ENCODE measurements at regions not wholly inside any gene's neighbourhood (a gene's known extent, or its start where the extent isn't known, plus 50 kb on each side); places are given as distances from the start of the nearest gene placed in this dataset.

DNA sequence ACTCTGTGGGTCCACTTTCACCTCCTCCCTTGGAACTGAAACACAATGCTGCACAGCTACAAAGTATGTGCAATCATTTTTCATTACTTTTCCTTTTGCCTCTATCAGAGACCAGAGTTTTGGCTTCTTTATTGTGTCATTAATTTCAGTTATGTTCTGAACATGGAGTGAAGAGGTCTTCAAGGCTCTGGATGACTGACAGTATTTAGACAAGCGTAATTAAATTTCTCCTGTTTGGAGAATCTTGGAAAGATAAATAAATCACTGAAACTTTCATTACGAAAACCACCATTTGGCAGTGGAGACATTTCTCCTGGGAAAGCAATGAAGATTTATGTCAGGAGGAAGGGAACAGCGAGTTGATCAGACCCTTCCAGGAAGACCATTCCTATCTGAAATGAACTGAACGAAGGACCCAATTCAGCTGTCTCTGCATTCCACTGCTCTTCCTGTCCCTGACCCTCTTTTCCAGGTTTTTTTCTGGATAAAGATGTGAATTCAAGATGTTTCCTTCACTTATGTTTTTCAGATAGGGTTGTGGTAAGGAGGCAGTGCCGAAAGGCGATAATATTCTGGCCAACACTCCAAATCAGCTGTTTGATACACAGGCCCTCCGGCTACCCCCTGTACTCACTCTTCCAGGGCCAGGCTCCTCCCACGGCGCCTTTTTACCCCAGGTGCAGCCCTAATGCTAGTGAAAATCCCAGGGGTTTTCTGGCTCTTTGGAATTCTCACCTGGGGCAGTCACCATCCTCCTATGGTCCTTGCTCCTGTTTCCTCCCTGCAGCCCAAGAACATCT lies 77.2 kb upstream of the OSMR start:
- H3K27me3 ChIP-seq (replicated peaks; ENCODE audit: insufficient read depth): no peaks in the 10 kb centered on the region
- WGBS: 63% methylated on average over 9 of the region's 9 CpGs
- intact Hi-C loops (cut with DNase I): no loop called here

DNA sequence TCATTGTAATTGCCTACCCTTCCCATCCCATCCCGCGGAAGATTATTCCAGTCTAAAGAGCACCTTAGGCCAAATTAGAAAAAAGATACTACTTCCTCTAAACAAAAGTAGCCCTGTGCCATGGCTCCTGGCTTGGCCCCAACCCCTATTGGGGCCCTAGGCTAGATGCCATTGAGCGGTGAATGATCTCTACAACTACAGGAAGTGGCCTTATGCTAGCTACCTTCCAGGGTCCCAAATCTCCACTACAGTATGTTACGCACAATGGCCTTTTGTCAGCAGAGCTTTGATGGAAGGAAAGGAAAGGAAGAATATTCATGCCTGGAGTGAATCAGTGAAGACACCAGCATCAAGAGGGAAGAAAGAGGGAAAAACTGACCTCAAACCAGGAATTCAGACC lies 73.3 kb upstream of the OSMR start:
- H3K4me3 ChIP-seq: no peak overlapping the region
- no peaks in the 10 kb centered on the region for H3K27me3 ChIP-seq (replicated peaks; ENCODE audit: insufficient read depth)
- no peaks in the 10 kb centered on the region for H3K36me3 ChIP-seq
- H3K27ac ChIP-seq: no peak overlapping the region
- TF ChIP-seq POLR2AphosphoS5 (IDR thresholded peaks at IDR 0.05) (no peak), POLR2A (IDR thresholded peaks at IDR 0.05) (no peak)
- TF ChIP-seq, protein P1, sequence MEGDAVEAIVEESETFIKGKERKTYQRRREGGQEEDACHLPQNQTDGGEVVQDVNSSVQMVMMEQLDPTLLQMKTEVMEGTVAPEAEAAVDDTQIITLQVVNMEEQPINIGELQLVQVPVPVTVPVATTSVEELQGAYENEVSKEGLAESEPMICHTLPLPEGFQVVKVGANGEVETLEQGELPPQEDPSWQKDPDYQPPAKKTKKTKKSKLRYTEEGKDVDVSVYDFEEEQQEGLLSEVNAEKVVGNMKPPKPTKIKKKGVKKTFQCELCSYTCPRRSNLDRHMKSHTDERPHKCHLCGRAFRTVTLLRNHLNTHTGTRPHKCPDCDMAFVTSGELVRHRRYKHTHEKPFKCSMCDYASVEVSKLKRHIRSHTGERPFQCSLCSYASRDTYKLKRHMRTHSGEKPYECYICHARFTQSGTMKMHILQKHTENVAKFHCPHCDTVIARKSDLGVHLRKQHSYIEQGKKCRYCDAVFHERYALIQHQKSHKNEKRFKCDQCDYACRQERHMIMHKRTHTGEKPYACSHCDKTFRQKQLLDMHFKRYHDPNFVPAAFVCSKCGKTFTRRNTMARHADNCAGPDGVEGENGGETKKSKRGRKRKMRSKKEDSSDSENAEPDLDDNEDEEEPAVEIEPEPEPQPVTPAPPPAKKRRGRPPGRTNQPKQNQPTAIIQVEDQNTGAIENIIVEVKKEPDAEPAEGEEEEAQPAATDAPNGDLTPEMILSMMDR (IDR thresholded peaks at IDR 0.05): no peak
- no peaks in the 10 kb centered on the region for H3K9me3 ChIP-seq
- intact Hi-C loops (cut with DNase I): no loop called here
- no peak for DNase-seq (ENCODE audit: low spot score)
- no peaks in the 10 kb centered on the region for H3K4me1 ChIP-seq (replicated peaks)
- 98% methylated on average over 4 of the region's 4 CpGs for WGBS

More for the DNA sequence above, 77.2 kb upstream of the OSMR start:
- TF ChIP-seq POLR2A (IDR thresholded peaks at IDR 0.05) (no peak), POLR2AphosphoS5 (IDR thresholded peaks at IDR 0.05) (peak; percentile 4)
- Histone ChIP-seq H3K36me3 (no peaks in the 10 kb centered on the region), H3K9me3 (no peaks in the 10 kb centered on the region), H3K4me1 (replicated peaks) (no peaks in the 10 kb centered on the region), H3K4me3 (no peak overlapping the region), H3K27ac (no peak overlapping the region)
- DNase-seq (ENCODE audit: low spot score): no peak

DNA sequence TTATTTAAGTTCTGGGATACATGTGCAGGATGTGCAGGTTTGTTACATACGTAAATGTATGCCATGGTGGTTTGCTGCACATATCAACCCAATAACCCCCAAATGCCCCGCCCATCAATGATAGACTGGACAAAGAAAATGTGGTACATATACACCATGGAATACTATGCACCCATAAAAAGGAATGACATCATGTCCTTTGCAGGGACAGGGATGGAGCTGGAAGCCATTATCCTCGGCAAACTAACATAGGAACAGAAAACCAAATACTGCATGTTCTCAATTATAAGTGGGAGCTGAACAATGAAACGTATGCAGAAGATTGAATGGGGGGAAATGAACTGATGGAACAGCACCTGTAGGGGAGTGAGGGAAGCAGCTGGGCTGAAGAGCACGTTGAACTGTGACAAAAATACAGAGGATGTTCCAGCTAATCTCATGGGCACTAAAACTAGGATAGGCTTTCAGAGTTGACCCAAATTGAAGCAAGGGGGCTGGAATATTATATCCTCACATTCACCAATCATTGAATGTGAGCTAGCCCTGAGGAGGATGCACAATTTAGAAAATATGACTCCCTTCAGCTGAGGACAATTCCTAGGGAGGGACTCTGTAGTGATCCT lies 70.5 kb upstream of the OSMR start:
- intact Hi-C loops (cut with DNase I): no loop called here
- TF ChIP-seq, protein P1 (IDR thresholded peaks at IDR 0.05): no peak
- TF ChIP-seq POLR2A (IDR thresholded peaks at IDR 0.05): no peak
- TF ChIP-seq POLR2AphosphoS5 (IDR thresholded peaks at IDR 0.05): no peak
- H3K27me3 ChIP-seq (replicated peaks; ENCODE audit: insufficient read depth): no peaks in the 10 kb centered on the region
- H3K9me3 ChIP-seq: no peaks in the 10 kb centered on the region
- no peaks in the 10 kb centered on the region for H3K36me3 ChIP-seq
- no peaks in the 10 kb centered on the region for H3K4me1 ChIP-seq (replicated peaks)
- no peak overlapping the region for H3K4me3 ChIP-seq
- H3K27ac ChIP-seq: no peak overlapping the region
- 88% methylated on average over 5 of the region's 5 CpGs for WGBS
- no peak for DNase-seq (ENCODE audit: low spot score)

DNA sequence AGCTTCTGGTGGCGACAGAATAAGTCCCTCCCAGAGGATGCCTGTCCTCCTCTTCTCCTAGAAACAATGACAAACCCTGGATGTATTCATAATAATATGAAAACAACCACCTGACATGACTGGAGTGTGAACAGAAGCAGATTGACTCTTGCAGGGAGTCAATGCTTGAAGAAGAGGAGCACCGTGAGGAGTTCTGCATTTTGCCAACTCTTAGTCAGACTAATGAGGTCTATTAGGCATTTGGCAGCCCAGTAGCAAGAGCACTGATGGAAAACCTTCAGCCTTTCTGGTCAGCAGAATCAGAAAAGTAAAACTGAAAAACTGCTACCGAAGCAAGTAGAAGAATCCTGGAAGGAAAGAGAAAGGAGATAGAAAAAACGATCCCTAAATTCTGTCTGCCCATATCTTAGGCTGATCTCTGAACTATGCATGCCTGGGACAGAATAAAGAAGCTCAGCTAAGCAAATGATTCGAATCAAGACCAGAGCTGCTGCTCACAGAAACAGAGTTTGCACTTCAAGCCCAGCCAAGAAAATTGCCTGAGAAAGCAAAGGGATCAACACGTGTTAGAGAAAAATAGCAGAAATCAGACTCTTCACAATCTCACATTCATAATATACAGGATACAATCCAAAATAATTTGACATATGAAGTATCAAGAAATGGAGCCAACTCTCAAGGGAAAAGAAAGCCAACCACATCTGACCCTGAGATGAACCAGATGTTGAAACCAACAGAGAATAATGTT lies 69.5 kb upstream of the OSMR start:
- DNase-seq (ENCODE audit: low spot score): no peak
- WGBS: 62% methylated on average over 6 of the region's 6 CpGs
- H3K36me3 ChIP-seq: no peaks in the 10 kb centered on the region
- H3K27me3 ChIP-seq (replicated peaks; ENCODE audit: insufficient read depth): no peaks in the 10 kb centered on the region
- no peak overlapping the region for H3K27ac ChIP-seq
- H3K9me3 ChIP-seq: no peaks in the 10 kb centered on the region
- TF ChIP-seq, protein P1 (IDR thresholded peaks at IDR 0.05): no peak
- TF ChIP-seq POLR2A (IDR thresholded peaks at IDR 0.05) (no peak), POLR2AphosphoS5 (IDR thresholded peaks at IDR 0.05) (no peak)
- no peaks in the 10 kb centered on the region for H3K4me1 ChIP-seq (replicated peaks)
- intact Hi-C loops (cut with DNase I): no loop called here
- no peak overlapping the region for H3K4me3 ChIP-seq

DNA sequence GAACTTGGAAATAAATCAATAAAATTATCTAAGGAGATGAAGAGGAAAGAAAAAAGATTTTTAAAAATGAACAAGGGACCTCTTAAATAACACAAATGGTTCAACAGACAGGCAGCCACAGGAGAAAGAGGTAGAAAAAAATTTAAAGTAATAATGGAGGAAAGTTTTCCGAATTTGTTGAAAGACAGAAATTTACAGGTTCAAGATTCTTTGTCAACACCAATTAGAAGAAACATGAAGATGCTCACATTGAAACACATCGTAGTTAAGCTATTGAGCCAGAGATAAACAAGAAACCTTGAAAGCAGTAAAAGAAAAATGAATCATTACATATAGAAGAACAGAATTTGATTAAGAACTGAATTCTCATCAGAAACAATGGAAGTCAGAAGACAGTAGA lies 68.7 kb upstream of the OSMR start:
- intact Hi-C loops (cut with DNase I): no loop called here
- no peak for DNase-seq (ENCODE audit: low spot score)
- Histone ChIP-seq H3K4me3 (no peak overlapping the region), H3K36me3 (no peaks in the 10 kb centered on the region), H3K4me1 (replicated peaks) (no peaks in the 10 kb centered on the region), H3K27ac (no peak overlapping the region), H3K9me3 (no peaks in the 10 kb centered on the region), H3K27me3 (replicated peaks; ENCODE audit: insufficient read depth) (no peaks in the 10 kb centered on the region)
- no peak for TF ChIP-seq POLR2A (IDR thresholded peaks at IDR 0.05)
- TF ChIP-seq POLR2AphosphoS5 (IDR thresholded peaks at IDR 0.05): no peak
- TF ChIP-seq, protein P1 (IDR thresholded peaks at IDR 0.05): no peak
- 85% methylated on average over 2 of the region's 2 CpGs for WGBS
